ENCODE measurements at regions not wholly inside any gene's neighbourhood (a gene's known extent, or its start where the extent isn't known, plus 50 kb on each side); places are given as distances from the start of the nearest gene placed in this dataset.
"Not testable (repeated sequence)": the region's sequence is repeated elsewhere in the genome, so short reads cannot be mapped to it uniquely, and the experiment has no call there.

DNA sequence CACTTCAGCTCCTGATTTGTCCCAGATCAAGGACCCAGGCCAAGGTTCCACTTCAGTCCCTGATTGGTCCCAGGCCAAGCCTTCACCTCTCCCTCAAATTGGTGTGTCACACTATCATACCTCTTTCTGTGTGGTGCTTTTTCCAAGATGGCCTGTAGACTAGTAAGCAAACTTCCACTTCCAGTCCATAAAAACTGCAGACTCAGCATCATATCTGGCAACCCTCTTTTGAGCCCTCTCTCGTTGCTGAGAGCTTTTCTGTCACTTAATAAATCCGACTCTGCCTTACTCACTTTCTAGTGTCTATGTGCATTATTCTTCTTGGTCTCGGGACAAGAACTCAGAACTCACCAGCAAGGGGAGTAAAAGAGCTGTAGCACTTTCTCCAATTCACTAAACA, 1395.1 kb downstream of the LRFN5 start:
- no peaks in the 10 kb centered on the region for H3K9me3 ChIP-seq
- H3K27me3 ChIP-seq, result no peaks in the 10 kb centered on the region
- H3K4me1 ChIP-seq, result no peaks in the 10 kb centered on the region
- 75 to 85% methylated on average over 3 of the region's 3 CpGs for WGBS, 2 donors
- intact Hi-C loops (cut with DNase I), result no loop called here
- H3K36me3 ChIP-seq, result no peaks in the 10 kb centered on the region
- no peak overlapping the region for H3K4me3 ChIP-seq (replicated peaks in 1 of 3)
- DNase-seq, result no peak
- no peak overlapping the region for H3K27ac ChIP-seq
- TF ChIP-seq POLR2A (IDR thresholded peaks at IDR 0.05), result no peak
- no peak for TF ChIP-seq CTCF (IDR thresholded peaks at IDR 0.05)

DNA sequence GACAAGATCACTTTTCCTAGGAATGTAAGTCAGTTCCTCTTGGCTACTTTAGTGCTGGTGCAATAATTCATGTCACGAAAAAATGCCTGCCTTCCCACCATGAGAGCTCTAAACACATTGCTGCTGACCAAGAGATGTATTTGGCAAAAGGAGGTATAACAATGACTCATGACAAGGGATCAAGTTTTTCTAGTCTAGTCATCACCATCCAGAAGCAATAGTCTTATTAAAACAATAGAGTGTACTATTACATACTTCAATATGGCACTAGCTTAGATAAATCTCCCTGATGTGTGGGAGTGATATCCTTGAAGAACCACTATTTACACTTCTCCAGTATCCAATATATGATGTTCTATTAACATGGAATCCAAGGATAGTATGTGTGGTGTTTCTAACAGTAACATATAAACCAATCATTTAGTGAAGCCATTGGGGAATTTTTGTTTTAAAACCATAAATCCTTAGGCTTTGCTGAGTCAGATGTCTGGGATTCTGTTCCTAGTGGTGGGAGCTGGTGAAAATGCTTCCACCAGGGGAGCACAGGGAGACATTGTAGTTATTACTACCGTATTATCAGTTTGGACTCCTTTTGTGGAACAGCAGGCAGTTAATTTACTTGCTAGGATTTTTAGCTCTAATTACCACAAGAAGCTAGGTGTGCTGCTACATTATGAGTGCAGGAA, 1387.5 kb downstream of the LRFN5 start:
- WGBS, 2 donors, result 77 to 81% methylated on average over 2 of the region's 2 CpGs
- Histone ChIP-seq H3K27me3 (no peaks in the 10 kb centered on the region), H3K4me1 (no peaks in the 10 kb centered on the region), H3K27ac (no peak overlapping the region), H3K4me3 (replicated peaks in 1 of 3) (no peak overlapping the region), H3K36me3 (no peaks in the 10 kb centered on the region), H3K9me3 (no peaks in the 10 kb centered on the region)
- no peak for DNase-seq
- TF ChIP-seq CTCF (IDR thresholded peaks at IDR 0.05) (no peak), POLR2A (IDR thresholded peaks at IDR 0.05) (no peak)
- intact Hi-C loops (cut with DNase I), result no loop called here

DNA sequence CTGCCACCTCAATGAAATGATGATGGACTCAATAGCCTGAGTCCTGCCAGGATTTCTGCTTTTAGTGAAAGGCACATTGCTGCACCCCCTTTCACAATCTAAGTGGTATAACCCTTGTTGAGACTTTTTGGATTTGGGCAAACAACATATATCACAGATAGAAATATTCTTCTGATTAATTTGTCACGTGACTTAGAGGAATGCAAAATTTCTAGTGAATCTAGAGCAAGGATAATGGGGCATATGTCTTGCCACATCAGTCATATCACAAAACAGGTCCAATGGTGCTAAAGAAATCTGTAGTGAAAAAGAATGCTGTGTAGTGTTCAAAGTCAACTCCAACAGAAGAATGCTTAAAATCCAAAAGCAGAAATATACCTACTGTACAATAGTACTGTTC, 1386.3 kb downstream of the LRFN5 start:
- Histone ChIP-seq H3K4me3 (replicated peaks in 1 of 3) (no peak overlapping the region), H3K4me1 (no peaks in the 10 kb centered on the region), H3K9me3 (no peaks in the 10 kb centered on the region), H3K27ac (no peak overlapping the region), H3K36me3 (no peaks in the 10 kb centered on the region), H3K27me3 (no peaks in the 10 kb centered on the region)
- no peak for DNase-seq
- intact Hi-C loops (cut with DNase I), result no loop called here
- TF ChIP-seq POLR2A (IDR thresholded peaks at IDR 0.05) (no peak), CTCF (IDR thresholded peaks at IDR 0.05) (no peak)
- WGBS, 2 donors, result 92 to 97% methylated on average over 1 of the region's 1 CpG

DNA sequence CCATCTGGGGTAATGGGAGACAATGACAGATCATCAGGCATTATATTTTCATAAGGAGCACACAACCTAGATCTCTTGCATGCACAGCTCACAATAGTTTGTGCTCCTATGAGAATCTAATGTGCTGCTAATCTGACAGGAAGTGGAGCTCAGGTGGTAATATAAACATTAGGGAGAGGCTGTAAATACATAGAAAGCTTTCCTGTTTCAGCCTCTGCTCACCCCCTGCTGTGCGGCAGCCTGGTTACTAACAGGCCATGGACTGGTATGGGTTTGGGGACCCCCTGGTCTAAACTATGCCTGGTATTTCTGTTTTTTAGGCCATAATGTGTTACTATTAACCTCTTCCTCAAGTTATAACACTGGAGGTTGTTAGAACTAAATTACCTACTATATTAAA, 1373.7 kb downstream of the LRFN5 start:
- 92 to 93% methylated on average over 1 of the region's 1 CpG for WGBS, 2 donors
- intact Hi-C loops (cut with DNase I), result no loop called here

DNA sequence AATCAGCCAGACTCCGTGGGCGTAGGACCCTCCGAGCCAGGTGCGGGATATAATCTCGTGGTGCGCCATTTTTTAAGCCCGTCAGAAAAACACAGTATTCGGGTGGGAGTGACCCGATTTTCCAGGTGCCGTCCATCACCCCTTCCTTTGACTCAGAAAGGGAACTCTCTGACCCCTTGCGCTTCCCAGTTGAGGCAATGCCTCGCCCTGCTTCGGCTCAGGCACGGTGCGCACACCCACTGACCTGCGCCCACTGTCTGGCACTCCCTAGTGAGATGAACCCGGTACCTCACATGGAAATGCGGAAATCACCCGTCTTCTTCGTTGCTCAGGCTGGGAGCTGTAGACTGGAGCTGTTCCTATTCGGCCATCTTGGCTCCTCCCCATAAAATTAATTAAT, 1366.5 kb downstream of the LRFN5 start:
- intact Hi-C loops (cut with DNase I); H3K4me1 ChIP-seq; DNase-seq; H3K27me3 ChIP-seq; H3K27ac ChIP-seq; H3K9me3 ChIP-seq; H3K36me3 ChIP-seq; H3K4me3 ChIP-seq (replicated peaks in 1 of 3): not testable (repeated sequence)
- 87 to 89% methylated on average over 21 of the region's 21 CpGs for WGBS, 2 donors

More for the DNA sequence above, 1373.7 kb downstream of the LRFN5 start:
- no peaks in the 10 kb centered on the region for H3K4me1 ChIP-seq
- no peaks in the 10 kb centered on the region for H3K9me3 ChIP-seq
- no peak for DNase-seq
- no peak overlapping the region for H3K4me3 ChIP-seq (replicated peaks in 1 of 3)
- no peaks in the 10 kb centered on the region for H3K36me3 ChIP-seq
- TF ChIP-seq POLR2A (IDR thresholded peaks at IDR 0.05) (no peak), CTCF (IDR thresholded peaks at IDR 0.05) (no peak)
- no peaks in the 10 kb centered on the region for H3K27me3 ChIP-seq
- no peak overlapping the region for H3K27ac ChIP-seq

Data from thyroid gland (tissue), 4 donors.